AG04450 (cell line): ENCODE measurements at regions not wholly inside any gene's neighbourhood (a gene's known extent, or its start where the extent isn't known, plus 50 kb on each side); places are given as distances from the start of the nearest gene placed in this dataset.

ENCODE experiments used
- CTCF ChIA-PET: fragments of 300-600, 350-600 bp; formaldehyde crosslinking; extraction: SDS; loops from one replicate; lab custom pipeline; 2022; ENCODE audit warnings: antibody characterized with exemption, inconsistent platforms; lab: Charles Lee
- POLR2A ChIA-PET: fragments of 350-600 bp; formaldehyde crosslinking; extraction: SDS; loops from one replicate; lab custom pipeline; 2021; ENCODE audit warnings: antibody characterized with exemption, inconsistent platforms; lab: Yijun Ruan, JAX
- DNase-seq: peaks from one replicate; pipeline ENCODE4 v3.0.0-alpha.2; 2011; ENCODE audit warnings: low read depth, low spot score
- H3K27ac ChIP-seq: one replicate; pipeline ENCODE4 v1.5.1; 2012; ENCODE audit warnings: low read depth, low read length, control low read depth
- H3K27me3 ChIP-seq: one replicate; pipeline ENCODE4 v1.6.0; 2012; ENCODE audit warnings: low read length; ENCODE audit not compliant: control insufficient read depth, insufficient read depth
- H3K4me3 ChIP-seq: 2 replicates; pipeline ENCODE4 v1.5.1; 2011; ENCODE audit warnings: mild to moderate bottlenecking, low read depth, low read length, control low read depth
- H3K9me3 ChIP-seq: 2 replicates; pipeline ENCODE4 v1.5.1; 2012; ENCODE audit warnings: low read length; ENCODE audit not compliant: control insufficient read depth, insufficient read depth
- CTCF ChIP-seq: IDR thresholded peaks from 2 replicates; pipeline ENCODE4 v1.5.1; 2011; ENCODE audit warnings: low read depth, low read length, control low read depth, inconsistent platforms

- H3K27me3 ChIP-seq = no peaks in the 10 kb centered on the region
- ChIA-PET POLR2A (no interaction called here), CTCF (interaction anchor here (0.7 to 3.4 kb wide), 7 partner anchors 60 to 1953 kb away, joined by 3 to 22 read pairs (median 5); no protein-coding TSS in a partner anchor)
- H3K27ac ChIP-seq = no peak overlapping the region
- no peak overlapping the region for H3K4me3 ChIP-seq
- TF ChIP-seq CTCF = no peak
- no peaks in the 10 kb centered on the region for H3K9me3 ChIP-seq
- DNase-seq = no peak
Observed at GRCh38 chr7:131042269-131043160, 285.2 kb upstream of the MKLN1 start.

GRCh38 chr7:131045526-131045925 lies 282.1 kb upstream of the MKLN1 start:
- Histone ChIP-seq H3K4me3 (no peak overlapping the region), H3K9me3 (no peaks in the 10 kb centered on the region), H3K27ac (no peak overlapping the region), H3K27me3 (no peaks in the 10 kb centered on the region)
- POLR2A ChIA-PET = interaction anchor here (0.6 kb wide), 1 partner anchor 19 kb away, joined by 3 read pairs; no protein-coding TSS in a partner anchor
- no peak for TF ChIP-seq CTCF
- no peak for DNase-seq
- CTCF ChIA-PET = interaction anchor here (1.4 kb wide), 1 partner anchor 148 kb away, joined by 7 read pairs; no protein-coding TSS in a partner anchor

DNA sequence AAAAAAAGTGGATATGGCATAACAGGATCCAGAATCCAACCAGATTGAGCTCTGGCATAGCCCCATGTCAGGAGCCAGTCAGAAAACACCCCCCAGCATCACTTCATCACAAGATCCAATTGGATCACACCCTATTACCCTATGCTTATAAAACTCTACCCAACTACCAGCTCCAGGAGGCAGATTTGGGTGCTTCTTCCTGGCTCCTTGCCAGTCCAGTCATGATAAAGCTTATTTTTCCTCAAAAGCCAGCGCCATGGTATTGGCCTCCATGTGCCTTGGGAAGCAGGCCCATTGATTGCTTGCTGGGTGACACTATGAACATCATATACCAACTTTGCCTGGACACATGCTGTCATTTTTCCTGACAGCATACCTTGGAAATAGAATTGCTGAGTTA lies 281.4 kb upstream of the MKLN1 start:
- no peak for TF ChIP-seq CTCF
- Histone ChIP-seq H3K27ac (no peak overlapping the region), H3K4me3 (no peak overlapping the region), H3K9me3 (no peaks in the 10 kb centered on the region), H3K27me3 (no peaks in the 10 kb centered on the region)
- ChIA-PET POLR2A (interaction anchor here (0.5 to 0.6 kb wide), 2 partner anchors 20 to 263 kb away, joined by 3 to 6 read pairs; no protein-coding TSS in a partner anchor), CTCF (interaction anchor here (0.6 to 1.4 kb wide), 2 partner anchors 10 to 149 kb away, joined by 3 to 7 read pairs; no protein-coding TSS in a partner anchor)
- DNase-seq = no peak

- Histone ChIP-seq H3K4me3 (no peak overlapping the region), H3K9me3 (no peaks in the 10 kb centered on the region), H3K27me3 (no peaks in the 10 kb centered on the region), H3K27ac (no peak overlapping the region)
- ChIA-PET POLR2A (no interaction called here), CTCF (interaction anchor here (1.1 to 1.6 kb wide), 2 partner anchors 8 to 151 kb away, joined by 3 to 9 read pairs; no protein-coding TSS in a partner anchor)
- no peak for TF ChIP-seq CTCF
- DNase-seq = no peak
Observed at GRCh38 chr7:131047651-131048304, 279.9 kb upstream of the MKLN1 start.
